ENCODE measurements at regions not wholly inside any gene's neighbourhood (a gene's known extent, or its start where the extent isn't known, plus 50 kb on each side); places are given as distances from the start of the nearest gene placed in this dataset.

DNA sequence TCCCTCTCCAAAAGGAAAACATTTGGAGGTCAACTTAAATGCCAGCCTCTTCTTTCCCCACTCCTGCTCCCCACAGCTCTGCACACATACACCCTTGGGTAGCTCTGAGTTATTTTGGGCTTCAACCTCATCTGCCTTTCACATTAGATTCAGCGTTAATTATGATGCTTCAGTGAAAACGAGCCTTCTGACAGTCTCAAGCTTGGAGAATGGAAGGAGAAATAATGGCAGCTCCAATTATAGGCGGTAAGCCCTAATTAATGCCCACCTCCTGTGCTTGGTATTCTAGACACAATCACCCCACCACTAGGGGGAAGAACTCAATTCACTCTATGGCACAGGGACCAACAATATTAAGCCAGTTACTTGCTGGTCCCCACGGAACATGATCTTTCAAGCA is 397.9 kb downstream of the BRINP2 start:
- TF ChIP-seq, protein P1, sequence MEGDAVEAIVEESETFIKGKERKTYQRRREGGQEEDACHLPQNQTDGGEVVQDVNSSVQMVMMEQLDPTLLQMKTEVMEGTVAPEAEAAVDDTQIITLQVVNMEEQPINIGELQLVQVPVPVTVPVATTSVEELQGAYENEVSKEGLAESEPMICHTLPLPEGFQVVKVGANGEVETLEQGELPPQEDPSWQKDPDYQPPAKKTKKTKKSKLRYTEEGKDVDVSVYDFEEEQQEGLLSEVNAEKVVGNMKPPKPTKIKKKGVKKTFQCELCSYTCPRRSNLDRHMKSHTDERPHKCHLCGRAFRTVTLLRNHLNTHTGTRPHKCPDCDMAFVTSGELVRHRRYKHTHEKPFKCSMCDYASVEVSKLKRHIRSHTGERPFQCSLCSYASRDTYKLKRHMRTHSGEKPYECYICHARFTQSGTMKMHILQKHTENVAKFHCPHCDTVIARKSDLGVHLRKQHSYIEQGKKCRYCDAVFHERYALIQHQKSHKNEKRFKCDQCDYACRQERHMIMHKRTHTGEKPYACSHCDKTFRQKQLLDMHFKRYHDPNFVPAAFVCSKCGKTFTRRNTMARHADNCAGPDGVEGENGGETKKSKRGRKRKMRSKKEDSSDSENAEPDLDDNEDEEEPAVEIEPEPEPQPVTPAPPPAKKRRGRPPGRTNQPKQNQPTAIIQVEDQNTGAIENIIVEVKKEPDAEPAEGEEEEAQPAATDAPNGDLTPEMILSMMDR (conservative IDR thresholded peaks at IDR 0.05; ENCODE audit: low read depth, low read length): no peak
- no peak for TF ChIP-seq CEBPB (IDR thresholded peaks at IDR 0.05; ENCODE audit: low read depth, low read length)
- no peak for TF ChIP-seq RAD21 (IDR thresholded peaks at IDR 0.05; ENCODE audit: low read length)
